KBM-7 (cell line): ENCODE measurements at regions not wholly inside any gene's neighbourhood (a gene's known extent, or its start where the extent isn't known, plus 50 kb on each side); places are given as distances from the start of the nearest gene placed in this dataset.

Experiments used
- DNase-seq: peaks from one replicate; pipeline ENCODE4 v3.0.0-alpha.2; 2015
- in situ Hi-C: fragments of 300-500 bp; cut with MboI; formaldehyde crosslinking; loops from 2 replicates; pipeline ENCODE4 v1.14.3; 2020; ENCODE audit warnings: low sequenced_read_pairs, low pct_unique_long_range_greater_than_20kb, mixed read lengths

- in situ Hi-C loops, result no loop called here
These were observed 93.0 kb downstream of the PPP1R3A start for GRCh38 chr7:113825832-113826231.

GRCh38 chr7:113824117-113824823, 94.5 kb downstream of the PPP1R3A start:
- in situ Hi-C loops, result no loop called here
- no peak for DNase-seq

More at GRCh38 chr7:113825832-113826231, 93.0 kb downstream of the PPP1R3A start:
- DNase-seq, result no peak

- DNase-seq, result no peak
- in situ Hi-C loops, result no loop called here
These were observed 99.3 kb downstream of the PPP1R3A start for GRCh38 chr7:113819474-113819873.

- in situ Hi-C loops, result no loop called here
- DNase-seq, result no peak
These were observed 102.2 kb downstream of the PPP1R3A start for GRCh38 chr7:113816639-113817038.

GRCh38 chr7:113813471-113813870, 105.3 kb downstream of the PPP1R3A start:
- in situ Hi-C loops, result no loop called here
- DNase-seq, result no peak

GRCh38 chr7:113812591-113813255, 106.1 kb downstream of the PPP1R3A start:
- in situ Hi-C loops, result no loop called here
- DNase-seq, result no peak

GRCh38 chr7:113810080-113810744, 108.6 kb downstream of the PPP1R3A start:
- peak; percentile 22 for DNase-seq
- in situ Hi-C loops, result no loop called here

GRCh38 chr7:113809581-113809980, 109.2 kb downstream of the PPP1R3A start:
- DNase-seq, result no peak
- in situ Hi-C loops, result no loop called here

GRCh38 chr7:113806633-113807327, 112.0 kb downstream of the PPP1R3A start:
- in situ Hi-C loops, result no loop called here
- no peak for DNase-seq

GRCh38 chr7:113805976-113806375, 112.8 kb downstream of the PPP1R3A start:
- DNase-seq, result no peak
- in situ Hi-C loops, result no loop called here

- no peak for DNase-seq
These were observed 114.2 kb downstream of the PPP1R3A start for GRCh38 chr7:113804475-113805095.

GRCh38 chr7:113801751-113802150, 117.1 kb downstream of the PPP1R3A start:
- DNase-seq, result no peak
- in situ Hi-C loops, result no loop called here

More at GRCh38 chr7:113804475-113805095, 114.2 kb downstream of the PPP1R3A start:
- in situ Hi-C loops, result no loop called here

- no peak for DNase-seq
These were observed 118.0 kb downstream of the PPP1R3A start for GRCh38 chr7:113800826-113801225.

GRCh38 chr7:113799896-113800295, 118.9 kb downstream of the PPP1R3A start:
- in situ Hi-C loops, result no loop called here
- no peak for DNase-seq

More at GRCh38 chr7:113800826-113801225, 118.0 kb downstream of the PPP1R3A start:
- in situ Hi-C loops, result no loop called here

GRCh38 chr7:113797420-113798010, 121.3 kb downstream of the PPP1R3A start:
- DNase-seq, result no peak
- in situ Hi-C loops, result no loop called here

- peak; percentile 69 for DNase-seq
- in situ Hi-C loops, result no loop called here
These were observed 122.3 kb downstream of the PPP1R3A start for GRCh38 chr7:113796557-113796956.

GRCh38 chr7:113794573-113794972, 124.2 kb downstream of the PPP1R3A start:
- in situ Hi-C loops, result no loop called here
- no peak for DNase-seq

- DNase-seq, result no peak
- in situ Hi-C loops, result no loop called here
These were observed 125.6 kb downstream of the PPP1R3A start for GRCh38 chr7:113793171-113793570.

- no peak for DNase-seq
- in situ Hi-C loops, result no loop called here
These were observed 128.8 kb downstream of the PPP1R3A start for GRCh38 chr7:113790025-113790424.
